GM23248 (cell line): ENCODE measurements at regions not wholly inside any gene's neighbourhood (a gene's known extent, or its start where the extent isn't known, plus 50 kb on each side); places are given as distances from the start of the nearest gene placed in this dataset.

Source experiments
- EZH2 ChIP-seq: fragments of 200-600 bp; sonication (generic); IDR thresholded peaks from 2 replicates; pipeline ENCODE4 v1.6.1; 2018; ENCODE audit warnings: antibody characterized with exemption, mild to moderate bottlenecking; ENCODE audit not compliant: insufficient read depth, poor library complexity, severe bottlenecking
- EZH2phosphoT487 ChIP-seq: fragments of 200-600 bp; sonication (generic); IDR thresholded peaks from 2 replicates; pipeline ENCODE4 v1.6.1; 2018; ENCODE audit warnings: antibody characterized with exemption, moderate library complexity, mild to moderate bottlenecking, low read depth; ENCODE audit not compliant: insufficient read depth

DNA sequence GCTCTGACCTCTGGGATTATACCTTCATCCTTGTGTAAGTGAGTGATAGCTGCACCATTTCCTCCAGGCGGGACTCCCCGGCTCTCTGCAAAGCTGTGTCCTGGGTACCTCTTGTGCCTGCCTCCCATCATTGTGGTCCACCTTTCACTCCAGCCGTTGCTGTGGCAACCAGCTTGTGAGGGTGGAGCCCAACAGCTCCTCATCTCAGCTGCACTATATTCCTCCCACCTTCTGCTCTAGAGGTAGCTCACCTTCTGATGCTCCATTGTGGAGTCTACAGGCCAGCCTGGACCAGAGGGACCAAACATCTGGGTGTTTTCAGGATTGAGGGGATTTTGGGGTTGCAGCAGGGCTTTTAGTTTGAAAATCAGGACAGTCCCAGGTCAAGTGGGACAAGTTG lies 708.2 kb downstream of the UQCRFS1 start:
- no peak for TF ChIP-seq EZH2
- no peak for TF ChIP-seq EZH2phosphoT487
